SK-N-SH treated with all-trans-retinoic acid at 6 μM for 48 hours (cell line): ENCODE measurements at regions not wholly inside any gene's neighbourhood (a gene's known extent, or its start where the extent isn't known, plus 50 kb on each side); places are given as distances from the start of the nearest gene placed in this dataset.

Experiments
- ATAC-seq: fragments of 200-7000 bp; cut with Tn5 transposase; 3 replicates; pipeline ENCODE4 v1.9.1; 2020; ENCODE audit warnings: mild to moderate bottlenecking, moderate library complexity
- ARNTL ChIP-seq: fragments of 450-650 bp; formaldehyde crosslinking; IDR thresholded peaks from 2 replicates; pipeline ENCODE4 v1.5.0; 2020; ENCODE audit warnings: low read depth, mild to moderate bottlenecking, moderate library complexity, borderline replicate concordance
- BACH2 ChIP-seq: fragments of 250-450 bp; sonication (Bioruptor Pico); IDR thresholded peaks from 2 replicates; pipeline ENCODE4 v1.9.0; 2021; ENCODE audit warnings: mild to moderate bottlenecking, borderline replicate concordance
- CREB5 ChIP-seq: fragments of 250-450 bp; sonication (Bioruptor Pico); IDR thresholded peaks from 2 replicates; pipeline ENCODE4 v1.5.1; 2020; ENCODE audit warnings: low read depth, mild to moderate bottlenecking, moderate library complexity
- CSDC2 ChIP-seq: fragments of 250-450 bp; sonication (Bioruptor Pico); IDR thresholded peaks from 2 replicates; pipeline ENCODE4 v1.5.0; 2020; ENCODE audit warnings: mild to moderate bottlenecking, moderate library complexity
- ESRRG ChIP-seq: fragments of 250-450 bp; sonication (Bioruptor Pico); IDR thresholded peaks from 2 replicates; pipeline ENCODE4 v1.6.1; 2021; ENCODE audit warnings: mild to moderate bottlenecking
- GLIS3 ChIP-seq: fragments of 250-450 bp; sonication (Bioruptor Pico); IDR thresholded peaks from 2 replicates; pipeline ENCODE4 v1.5.0; 2020; ENCODE audit warnings: mild to moderate bottlenecking, moderate library complexity
- ISL1 ChIP-seq: fragments of 250-450 bp; sonication (Bioruptor Pico); IDR thresholded peaks from 2 replicates; pipeline ENCODE4 v2.1.2; 2022; ENCODE audit warnings: mild to moderate bottlenecking, moderate library complexity
- PPARA ChIP-seq: fragments of 250-450 bp; sonication (Bioruptor Pico); IDR thresholded peaks from 2 replicates; pipeline ENCODE4 v1.5.0; 2020; ENCODE audit warnings: mild to moderate bottlenecking, borderline replicate concordance
- RARB ChIP-seq: fragments of 250-450 bp; sonication (Bioruptor Pico); IDR thresholded peaks from 2 replicates; pipeline ENCODE4 v1.8.0; 2021; ENCODE audit warnings: mild to moderate bottlenecking, moderate library complexity
- SNAI2 ChIP-seq: fragments of 250-450 bp; sonication (Bioruptor Pico); IDR thresholded peaks from 2 replicates; pipeline ENCODE4 v1.5.0; 2020; ENCODE audit warnings: mild to moderate bottlenecking, moderate library complexity
- TOX ChIP-seq: fragments of 250-450 bp; sonication (Bioruptor Pico); IDR thresholded peaks from 2 replicates; pipeline ENCODE4 v1.8.0; 2021; ENCODE audit warnings: mild to moderate bottlenecking, moderate library complexity, borderline replicate concordance
- ZC3H10 ChIP-seq: fragments of 250-450 bp; sonication (Bioruptor Pico); IDR thresholded peaks from 2 replicates; pipeline ENCODE4 v1.5.1; 2021; ENCODE audit warnings: mild to moderate bottlenecking, moderate library complexity
- ZFP3 ChIP-seq: fragments of 250-450 bp; sonication (Bioruptor Pico); IDR thresholded peaks from 2 replicates; pipeline ENCODE4 v1.5.0; 2020; ENCODE audit warnings: mild to moderate bottlenecking, moderate library complexity
- ZFP30 ChIP-seq: fragments of 450-650 bp; formaldehyde crosslinking; IDR thresholded peaks from 2 replicates; pipeline ENCODE4 v1.5.0; 2022; ENCODE audit warnings: mild to moderate bottlenecking, moderate library complexity
- ZNF565 ChIP-seq: fragments of 450-650 bp; formaldehyde crosslinking; conservative IDR thresholded peaks from 2 replicates; pipeline ENCODE4 v1.5.0; 2020; ENCODE audit warnings: low read depth, mild to moderate bottlenecking, moderate library complexity
- ZNF70 ChIP-seq: fragments of 450-650 bp; formaldehyde crosslinking; IDR thresholded peaks from 2 replicates; pipeline ENCODE4 v1.5.0; 2020; ENCODE audit warnings: mild to moderate bottlenecking, moderate library complexity
- ZNF8 ChIP-seq: fragments of 450-650 bp; formaldehyde crosslinking; IDR thresholded peaks from 2 replicates; pipeline ENCODE4 v1.5.0; 2020; ENCODE audit warnings: mild to moderate bottlenecking, moderate library complexity
- TF ChIP-seq, protein P1 (sequence below): fragments of 250-450 bp; sonication (Bioruptor Pico); IDR thresholded peaks from 2 replicates; pipeline ENCODE4 v1.8.0; 2021; ENCODE audit warnings: low read depth, mild to moderate bottlenecking, moderate library complexity, borderline replicate concordance
- TF ChIP-seq, protein P2 (sequence below): fragments of 250-450 bp; sonication (Bioruptor Pico); IDR thresholded peaks from 2 replicates; pipeline ENCODE4 v1.8.0; 2020; ENCODE audit warnings: mild to moderate bottlenecking, moderate library complexity, borderline replicate concordance
- TF ChIP-seq, protein P3 (sequence below): fragments of 250-450 bp; sonication (Bioruptor Pico); IDR thresholded peaks from 2 replicates; pipeline ENCODE4 v1.5.0; 2020; ENCODE audit warnings: mild to moderate bottlenecking, moderate library complexity
- TF ChIP-seq, protein P4 (sequence below): fragments of 250-450 bp; sonication (Bioruptor Pico); IDR thresholded peaks from 2 replicates; pipeline ENCODE4 v1.5.1; 2021; ENCODE audit warnings: mild to moderate bottlenecking, moderate library complexity

- TF ChIP-seq, protein P1, sequence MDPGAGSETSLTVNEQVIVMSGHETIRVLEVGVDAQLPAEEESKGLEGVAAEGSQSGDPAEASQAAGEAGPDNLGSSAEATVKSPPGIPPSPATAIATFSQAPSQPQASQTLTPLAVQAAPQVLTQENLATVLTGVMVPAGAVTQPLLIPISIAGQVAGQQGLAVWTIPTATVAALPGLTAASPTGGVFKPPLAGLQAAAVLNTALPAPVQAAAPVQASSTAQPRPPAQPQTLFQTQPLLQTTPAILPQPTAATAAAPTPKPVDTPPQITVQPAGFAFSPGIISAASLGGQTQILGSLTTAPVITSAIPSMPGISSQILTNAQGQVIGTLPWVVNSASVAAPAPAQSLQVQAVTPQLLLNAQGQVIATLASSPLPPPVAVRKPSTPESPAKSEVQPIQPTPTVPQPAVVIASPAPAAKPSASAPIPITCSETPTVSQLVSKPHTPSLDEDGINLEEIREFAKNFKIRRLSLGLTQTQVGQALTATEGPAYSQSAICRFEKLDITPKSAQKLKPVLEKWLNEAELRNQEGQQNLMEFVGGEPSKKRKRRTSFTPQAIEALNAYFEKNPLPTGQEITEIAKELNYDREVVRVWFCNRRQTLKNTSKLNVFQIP (CRISPR knock-in tag): no peak
- TF ChIP-seq ZNF70 (no peak), TOX (CRISPR knock-in tag) (no peak)
Observed at GRCh38 chr3:59138966-59139365, 89.1 kb upstream of the CFAP20DC start (continued).

DNA sequence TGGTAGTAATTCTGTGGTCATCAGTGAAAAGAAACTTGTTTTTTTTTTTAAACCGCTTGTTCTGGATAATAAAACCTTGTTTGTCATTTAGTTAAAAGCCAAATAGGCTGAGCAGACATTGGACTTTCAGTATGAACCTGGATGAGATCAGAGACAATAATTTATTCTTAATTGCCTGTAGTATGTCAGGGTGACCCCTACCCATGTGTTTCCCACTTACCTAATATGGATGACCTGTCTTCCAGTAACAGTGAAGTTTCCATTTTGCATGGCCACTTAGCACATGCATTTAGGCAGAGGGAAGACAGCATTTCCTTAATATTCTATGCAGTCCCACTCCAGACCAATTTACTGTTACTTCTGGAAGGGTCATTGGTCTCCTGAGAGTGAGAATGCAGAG is 87.6 kb upstream of the CFAP20DC start:
- TF ChIP-seq CSDC2 (CRISPR knock-in tag) (no peak), ARNTL (CRISPR knock-in tag) (no peak), CREB5 (CRISPR knock-in tag) (no peak), GLIS3 (no peak), ZFP30 (CRISPR knock-in tag) (no peak), ZNF8 (CRISPR knock-in tag) (no peak), TOX (CRISPR knock-in tag) (no peak), ZC3H10 (CRISPR knock-in tag) (no peak), ISL1 (CRISPR knock-in tag) (no peak), PPARA (CRISPR knock-in tag) (no peak), ZNF565 (CRISPR knock-in tag) (no peak)
- TF ChIP-seq, protein P1 (CRISPR knock-in tag): no peak
- no peak for ATAC-seq

DNA sequence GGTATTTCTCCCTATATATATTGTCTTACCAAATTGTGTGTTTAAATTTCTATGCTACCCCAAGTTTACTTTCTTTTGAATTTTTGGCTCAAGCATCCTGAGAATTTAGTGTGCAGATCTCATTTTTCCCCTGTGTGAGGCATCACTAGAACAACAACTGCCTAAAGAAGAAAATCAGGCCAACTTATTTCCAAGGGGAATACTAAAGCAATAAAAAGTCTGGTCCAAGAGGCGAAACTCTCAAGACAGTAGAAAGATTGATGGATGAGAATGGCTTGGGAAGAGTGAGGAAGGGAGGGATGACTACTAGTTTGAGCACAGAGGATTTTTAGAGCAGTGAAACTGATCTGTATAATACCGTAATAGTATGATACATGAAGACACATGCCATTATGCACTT is 86.3 kb upstream of the CFAP20DC start:
- no peak for ATAC-seq
- TF ChIP-seq, protein P2, sequence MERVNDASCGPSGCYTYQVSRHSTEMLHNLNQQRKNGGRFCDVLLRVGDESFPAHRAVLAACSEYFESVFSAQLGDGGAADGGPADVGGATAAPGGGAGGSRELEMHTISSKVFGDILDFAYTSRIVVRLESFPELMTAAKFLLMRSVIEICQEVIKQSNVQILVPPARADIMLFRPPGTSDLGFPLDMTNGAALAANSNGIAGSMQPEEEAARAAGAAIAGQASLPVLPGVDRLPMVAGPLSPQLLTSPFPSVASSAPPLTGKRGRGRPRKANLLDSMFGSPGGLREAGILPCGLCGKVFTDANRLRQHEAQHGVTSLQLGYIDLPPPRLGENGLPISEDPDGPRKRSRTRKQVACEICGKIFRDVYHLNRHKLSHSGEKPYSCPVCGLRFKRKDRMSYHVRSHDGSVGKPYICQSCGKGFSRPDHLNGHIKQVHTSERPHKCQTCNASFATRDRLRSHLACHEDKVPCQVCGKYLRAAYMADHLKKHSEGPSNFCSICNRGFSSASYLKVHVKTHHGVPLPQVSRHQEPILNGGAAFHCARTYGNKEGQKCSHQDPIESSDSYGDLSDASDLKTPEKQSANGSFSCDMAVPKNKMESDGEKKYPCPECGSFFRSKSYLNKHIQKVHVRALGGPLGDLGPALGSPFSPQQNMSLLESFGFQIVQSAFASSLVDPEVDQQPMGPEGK: no peak
- TF ChIP-seq, protein P3, sequence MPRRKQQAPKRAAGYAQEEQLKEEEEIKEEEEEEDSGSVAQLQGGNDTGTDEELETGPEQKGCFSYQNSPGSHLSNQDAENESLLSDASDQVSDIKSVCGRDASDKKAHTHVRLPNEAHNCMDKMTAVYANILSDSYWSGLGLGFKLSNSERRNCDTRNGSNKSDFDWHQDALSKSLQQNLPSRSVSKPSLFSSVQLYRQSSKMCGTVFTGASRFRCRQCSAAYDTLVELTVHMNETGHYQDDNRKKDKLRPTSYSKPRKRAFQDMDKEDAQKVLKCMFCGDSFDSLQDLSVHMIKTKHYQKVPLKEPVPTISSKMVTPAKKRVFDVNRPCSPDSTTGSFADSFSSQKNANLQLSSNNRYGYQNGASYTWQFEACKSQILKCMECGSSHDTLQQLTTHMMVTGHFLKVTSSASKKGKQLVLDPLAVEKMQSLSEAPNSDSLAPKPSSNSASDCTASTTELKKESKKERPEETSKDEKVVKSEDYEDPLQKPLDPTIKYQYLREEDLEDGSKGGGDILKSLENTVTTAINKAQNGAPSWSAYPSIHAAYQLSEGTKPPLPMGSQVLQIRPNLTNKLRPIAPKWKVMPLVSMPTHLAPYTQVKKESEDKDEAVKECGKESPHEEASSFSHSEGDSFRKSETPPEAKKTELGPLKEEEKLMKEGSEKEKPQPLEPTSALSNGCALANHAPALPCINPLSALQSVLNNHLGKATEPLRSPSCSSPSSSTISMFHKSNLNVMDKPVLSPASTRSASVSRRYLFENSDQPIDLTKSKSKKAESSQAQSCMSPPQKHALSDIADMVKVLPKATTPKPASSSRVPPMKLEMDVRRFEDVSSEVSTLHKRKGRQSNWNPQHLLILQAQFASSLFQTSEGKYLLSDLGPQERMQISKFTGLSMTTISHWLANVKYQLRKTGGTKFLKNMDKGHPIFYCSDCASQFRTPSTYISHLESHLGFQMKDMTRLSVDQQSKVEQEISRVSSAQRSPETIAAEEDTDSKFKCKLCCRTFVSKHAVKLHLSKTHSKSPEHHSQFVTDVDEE: no peak
- TF ChIP-seq ZNF565 (CRISPR knock-in tag) (no peak), CSDC2 (CRISPR knock-in tag) (no peak), ZFP3 (CRISPR knock-in tag) (no peak), SNAI2 (CRISPR knock-in tag) (no peak)
- TF ChIP-seq, protein P4, sequence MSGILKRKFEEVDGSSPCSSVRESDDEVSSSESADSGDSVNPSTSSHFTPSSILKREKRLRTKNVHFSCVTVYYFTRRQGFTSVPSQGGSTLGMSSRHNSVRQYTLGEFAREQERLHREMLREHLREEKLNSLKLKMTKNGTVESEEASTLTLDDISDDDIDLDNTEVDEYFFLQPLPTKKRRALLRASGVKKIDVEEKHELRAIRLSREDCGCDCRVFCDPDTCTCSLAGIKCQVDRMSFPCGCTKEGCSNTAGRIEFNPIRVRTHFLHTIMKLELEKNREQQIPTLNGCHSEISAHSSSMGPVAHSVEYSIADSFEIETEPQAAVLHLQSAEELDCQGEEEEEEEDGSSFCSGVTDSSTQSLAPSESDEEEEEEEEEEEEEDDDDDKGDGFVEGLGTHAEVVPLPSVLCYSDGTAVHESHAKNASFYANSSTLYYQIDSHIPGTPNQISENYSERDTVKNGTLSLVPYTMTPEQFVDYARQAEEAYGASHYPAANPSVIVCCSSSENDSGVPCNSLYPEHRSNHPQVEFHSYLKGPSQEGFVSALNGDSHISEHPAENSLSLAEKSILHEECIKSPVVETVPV (CRISPR knock-in tag): no peak

GRCh38 chr3:59135096-59135495 is 85.3 kb upstream of the CFAP20DC start:
- no peak for ATAC-seq
- TF ChIP-seq BACH2 (CRISPR knock-in tag) (no peak), ARNTL (CRISPR knock-in tag) (no peak), ESRRG (CRISPR knock-in tag) (no peak), CREB5 (CRISPR knock-in tag) (no peak), TOX (CRISPR knock-in tag) (no peak), ZC3H10 (CRISPR knock-in tag) (no peak), RARB (CRISPR knock-in tag) (no peak), SNAI2 (CRISPR knock-in tag) (no peak), CSDC2 (CRISPR knock-in tag) (no peak)
- TF ChIP-seq, protein P1 (CRISPR knock-in tag): no peak
